ENCODE measurements at regions not wholly inside any gene's neighbourhood (a gene's known extent, or its start where the extent isn't known, plus 50 kb on each side); places are given as distances from the start of the nearest gene placed in this dataset.

DNA sequence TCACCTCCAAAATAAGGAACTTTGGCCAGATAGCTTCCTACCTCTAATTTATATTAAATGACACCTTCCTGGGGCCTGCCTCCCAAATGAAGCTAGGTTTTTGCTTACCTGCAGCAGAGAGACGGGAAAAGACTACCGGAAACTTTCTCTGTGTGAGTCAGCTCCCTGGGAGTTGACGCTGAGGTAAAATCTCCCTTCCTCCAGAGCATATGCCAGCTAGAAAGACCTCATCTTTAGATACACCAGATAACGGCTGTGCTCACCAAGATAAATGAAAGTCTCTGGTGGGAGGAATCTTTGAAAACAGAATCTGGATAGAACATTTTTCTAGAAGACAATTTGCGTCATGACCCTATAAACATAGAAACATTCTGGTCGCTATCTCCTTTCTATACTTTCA, 99.7 kb upstream of the RFX8 start:
- no peaks in the 10 kb centered on the region for H3K36me3 Mint-ChIP-seq (ENCODE audit: unreplicated experiment)
- H3K9me3 Mint-ChIP-seq (ENCODE audit: unreplicated experiment), result peaks cover 6% of the 10 kb centered on the region
- TF ChIP-seq, protein P1, sequence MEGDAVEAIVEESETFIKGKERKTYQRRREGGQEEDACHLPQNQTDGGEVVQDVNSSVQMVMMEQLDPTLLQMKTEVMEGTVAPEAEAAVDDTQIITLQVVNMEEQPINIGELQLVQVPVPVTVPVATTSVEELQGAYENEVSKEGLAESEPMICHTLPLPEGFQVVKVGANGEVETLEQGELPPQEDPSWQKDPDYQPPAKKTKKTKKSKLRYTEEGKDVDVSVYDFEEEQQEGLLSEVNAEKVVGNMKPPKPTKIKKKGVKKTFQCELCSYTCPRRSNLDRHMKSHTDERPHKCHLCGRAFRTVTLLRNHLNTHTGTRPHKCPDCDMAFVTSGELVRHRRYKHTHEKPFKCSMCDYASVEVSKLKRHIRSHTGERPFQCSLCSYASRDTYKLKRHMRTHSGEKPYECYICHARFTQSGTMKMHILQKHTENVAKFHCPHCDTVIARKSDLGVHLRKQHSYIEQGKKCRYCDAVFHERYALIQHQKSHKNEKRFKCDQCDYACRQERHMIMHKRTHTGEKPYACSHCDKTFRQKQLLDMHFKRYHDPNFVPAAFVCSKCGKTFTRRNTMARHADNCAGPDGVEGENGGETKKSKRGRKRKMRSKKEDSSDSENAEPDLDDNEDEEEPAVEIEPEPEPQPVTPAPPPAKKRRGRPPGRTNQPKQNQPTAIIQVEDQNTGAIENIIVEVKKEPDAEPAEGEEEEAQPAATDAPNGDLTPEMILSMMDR (IDR thresholded peaks at IDR 0.05), result no peak
- H3K4me3 Mint-ChIP-seq (ENCODE audit: unreplicated experiment), result no peak overlapping the region
- H3K27me3 Mint-ChIP-seq (ENCODE audit: unreplicated experiment), result peaks cover 52% of the 10 kb centered on the region
- no peak overlapping the region for H3K27ac Mint-ChIP-seq (ENCODE audit: unreplicated experiment)
- H3K4me1 Mint-ChIP-seq (ENCODE audit: unreplicated experiment), result no peaks in the 10 kb centered on the region
- DNase-seq (ENCODE audit: extremely low spot score, unreplicated experiment), result peak; percentile 21

DNA sequence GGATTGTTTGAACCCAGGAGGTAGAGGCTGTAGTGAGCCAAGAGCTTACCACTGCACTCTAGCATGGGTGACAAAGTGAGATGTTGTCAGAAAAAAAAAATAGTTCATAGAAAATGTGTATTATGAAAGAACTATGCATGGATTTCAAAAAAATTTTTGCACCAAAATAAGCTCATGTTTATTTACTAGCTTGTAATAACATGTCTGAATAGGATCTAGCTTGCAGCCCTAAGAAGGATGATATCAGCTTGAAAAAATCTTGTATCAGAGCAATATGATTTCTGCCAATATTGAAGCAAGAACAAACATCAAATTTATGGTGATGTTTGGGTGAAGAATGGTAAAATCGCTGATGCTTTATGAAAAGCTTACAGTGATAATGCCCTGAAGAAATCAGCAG, 97.0 kb upstream of the RFX8 start:
- peaks cover 43% of the 10 kb centered on the region for H3K27me3 Mint-ChIP-seq (ENCODE audit: unreplicated experiment)
- no peak overlapping the region for H3K27ac Mint-ChIP-seq (ENCODE audit: unreplicated experiment)
- no peak overlapping the region for H3K4me3 Mint-ChIP-seq (ENCODE audit: unreplicated experiment)
- no peaks in the 10 kb centered on the region for H3K4me1 Mint-ChIP-seq (ENCODE audit: unreplicated experiment)
- DNase-seq (ENCODE audit: extremely low spot score, unreplicated experiment), result no peak
- no peaks in the 10 kb centered on the region for H3K36me3 Mint-ChIP-seq (ENCODE audit: unreplicated experiment)
- H3K9me3 Mint-ChIP-seq (ENCODE audit: unreplicated experiment), result peaks cover 6% of the 10 kb centered on the region
- TF ChIP-seq, protein P1 (IDR thresholded peaks at IDR 0.05), result no peak

DNA sequence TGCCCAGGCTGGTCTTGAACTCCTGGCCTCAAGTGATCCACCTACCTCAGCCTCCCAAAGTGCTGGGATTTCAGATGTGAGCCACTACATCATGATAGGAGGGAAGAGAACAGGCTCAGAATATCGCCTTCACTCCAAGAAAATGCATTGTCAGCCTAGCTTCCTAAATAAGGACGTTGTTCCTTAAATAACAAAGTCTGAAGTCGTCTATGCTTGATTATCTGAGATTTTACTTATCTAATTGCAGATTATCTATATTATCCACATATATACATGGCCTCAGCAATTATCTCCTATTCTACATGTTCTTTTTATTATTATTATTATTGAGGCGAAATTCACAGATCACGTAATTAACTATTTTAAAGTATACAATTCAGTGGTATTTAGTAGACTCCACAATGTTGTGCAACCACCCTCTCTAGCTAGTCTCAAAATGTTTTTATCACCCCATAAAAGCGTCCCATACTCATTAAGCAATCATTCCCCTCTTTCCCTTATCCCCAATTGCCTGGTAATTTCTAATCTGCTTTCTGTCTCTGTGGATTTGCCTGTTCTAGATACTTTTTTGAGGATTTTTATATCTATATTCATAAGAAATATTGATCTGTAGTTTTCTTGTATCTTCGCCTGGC, 95.1 kb upstream of the RFX8 start:
- Mint-ChIP-seq H3K36me3 (ENCODE audit: unreplicated experiment) (no peaks in the 10 kb centered on the region), H3K27ac (ENCODE audit: unreplicated experiment) (no peak overlapping the region), H3K4me1 (ENCODE audit: unreplicated experiment) (no peaks in the 10 kb centered on the region), H3K9me3 (ENCODE audit: unreplicated experiment) (peaks cover 6% of the 10 kb centered on the region), H3K27me3 (ENCODE audit: unreplicated experiment) (peaks cover 51% of the 10 kb centered on the region), H3K4me3 (ENCODE audit: unreplicated experiment) (no peak overlapping the region)
- TF ChIP-seq, protein P1 (IDR thresholded peaks at IDR 0.05), result no peak
- no peak for DNase-seq (ENCODE audit: extremely low spot score, unreplicated experiment)

DNA sequence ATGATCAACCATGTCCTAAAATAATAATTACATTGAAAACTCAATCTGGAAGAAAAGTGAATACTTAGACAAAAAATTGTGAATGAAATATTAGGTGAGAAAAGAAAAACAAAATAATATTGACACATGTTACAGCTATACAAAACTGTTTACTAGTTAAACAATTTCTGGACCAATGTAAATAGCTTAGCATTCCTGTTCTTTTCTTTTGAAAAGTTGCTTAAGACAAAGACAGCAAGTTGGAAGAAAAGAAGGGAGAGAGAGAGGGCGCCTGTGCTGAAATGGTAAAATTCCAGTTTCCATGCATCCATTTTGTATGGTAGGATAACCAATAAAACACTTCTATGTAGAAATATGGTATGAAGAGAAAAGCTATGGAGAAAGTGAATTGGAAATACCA, 94.1 kb upstream of the RFX8 start:
- H3K4me3 Mint-ChIP-seq (ENCODE audit: unreplicated experiment), result no peak overlapping the region
- H3K36me3 Mint-ChIP-seq (ENCODE audit: unreplicated experiment), result no peaks in the 10 kb centered on the region
- TF ChIP-seq, protein P1 (IDR thresholded peaks at IDR 0.05), result no peak
- H3K27me3 Mint-ChIP-seq (ENCODE audit: unreplicated experiment), result peaks cover 52% of the 10 kb centered on the region
- no peak for DNase-seq (ENCODE audit: extremely low spot score, unreplicated experiment)
- no peaks in the 10 kb centered on the region for H3K4me1 Mint-ChIP-seq (ENCODE audit: unreplicated experiment)
- no peak overlapping the region for H3K27ac Mint-ChIP-seq (ENCODE audit: unreplicated experiment)
- peaks cover 6% of the 10 kb centered on the region for H3K9me3 Mint-ChIP-seq (ENCODE audit: unreplicated experiment)

DNA sequence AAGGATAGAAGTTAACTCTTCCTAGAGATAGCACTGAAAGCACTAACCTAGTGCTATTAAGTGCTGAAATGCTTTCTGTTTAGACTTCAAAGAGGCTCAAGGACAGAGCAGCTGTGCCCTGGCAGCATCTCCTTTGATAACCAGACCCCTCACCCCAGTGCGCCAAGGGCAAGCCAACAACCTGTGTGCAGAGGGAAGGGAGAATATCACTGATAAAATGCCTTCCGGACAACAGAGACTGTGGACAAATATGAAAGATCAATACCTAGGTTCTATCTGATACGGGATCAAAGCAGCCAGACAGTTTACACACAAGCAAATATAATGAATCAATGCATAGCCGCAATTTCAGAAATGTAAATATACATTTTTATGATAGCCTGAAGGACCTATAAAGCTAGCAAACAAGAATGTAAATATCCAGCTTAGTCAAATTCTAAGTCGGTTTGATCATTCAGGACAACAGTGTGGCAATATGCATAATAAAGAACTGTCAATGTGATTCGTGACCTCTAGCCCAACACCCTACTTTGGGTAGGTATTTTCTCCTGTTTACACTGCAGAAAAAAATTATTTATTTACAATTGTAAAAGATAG, 91.8 kb upstream of the RFX8 start:
- Mint-ChIP-seq H3K36me3 (ENCODE audit: unreplicated experiment) (no peaks in the 10 kb centered on the region), H3K27me3 (ENCODE audit: unreplicated experiment) (peaks cover 46% of the 10 kb centered on the region), H3K4me1 (ENCODE audit: unreplicated experiment) (no peaks in the 10 kb centered on the region), H3K27ac (ENCODE audit: unreplicated experiment) (no peak overlapping the region), H3K4me3 (ENCODE audit: unreplicated experiment) (no peak overlapping the region), H3K9me3 (ENCODE audit: unreplicated experiment) (no peaks in the 10 kb centered on the region)
- no peak for DNase-seq (ENCODE audit: extremely low spot score, unreplicated experiment)
- TF ChIP-seq, protein P1 (IDR thresholded peaks at IDR 0.05), result no peak
